H1 (cell line): ENCODE measurements at regions not wholly inside any gene's neighbourhood (a gene's known extent, or its start where the extent isn't known, plus 50 kb on each side); places are given as distances from the start of the nearest gene placed in this dataset.
"Not testable (repeated sequence)": the region's sequence is repeated elsewhere in the genome, so short reads cannot be mapped to it uniquely, and the experiment has no call there.

Experiments
- E2F6 ChIP-seq: IDR thresholded peaks from 2 replicates; pipeline ENCODE4 v1.6.1; 2012; ENCODE audit warnings: inconsistent platforms
- EGR1 ChIP-seq: IDR thresholded peaks from 2 replicates; pipeline ENCODE4 v1.6.1; 2011; ENCODE audit warnings: low read depth, low read length, borderline replicate concordance
- EZH2 ChIP-seq: fragments of 200-600 bp; sonication (generic); IDR thresholded peaks from 2 replicates; pipeline ENCODE4 v1.7.1; 2012; ENCODE audit warnings: low read depth, mild to moderate bottlenecking, moderate library complexity, low read length, inconsistent platforms; ENCODE audit not compliant: severe bottlenecking
- HDAC2 ChIP-seq, 2 experiments: fragments of 300-600 bp in 1 of 2; sonication (generic) in 1 of 2; IDR thresholded peaks; 2 replicates each; pipeline ENCODE4 v1.6.1; 2011 to 2012; ENCODE audit warnings: low read depth in 2 of 2, low read length in 2 of 2, mild to moderate bottlenecking in 2 of 2, moderate library complexity in 2 of 2, borderline replicate concordance in 1 of 2, inconsistent platforms in 1 of 2
- NRF1 ChIP-seq: IDR thresholded peaks from 2 replicates; pipeline ENCODE4 v1.6.1; 2011; ENCODE audit warnings: mild to moderate bottlenecking, low read depth, low read length, improper control_type of control experiment
- RAD21 ChIP-seq, 2 experiments: IDR thresholded peaks in 1 of 2; conservative IDR thresholded peaks in 1 of 2; 2 replicates each; pipeline ENCODE4 v1.6.1; 2011; ENCODE audit warnings: low read depth in 2 of 2, low read length in 2 of 2, improper control_type of control experiment in 1 of 2, inconsistent platforms in 1 of 2, mild to moderate bottlenecking in 1 of 2, moderate library complexity in 1 of 2
- ZNF274 ChIP-seq: IDR thresholded peaks from 2 replicates; pipeline ENCODE4 v1.7.0; 2012; ENCODE audit warnings: low read length, borderline replicate concordance; ENCODE audit errors: extremely low read depth
- TF ChIP-seq, protein P1 (sequence below), 3 experiments: IDR thresholded peaks; 1 replicate in 2 of 3; 2 replicates in 1 of 3; pipeline versions ENCODE4 v1.5.1 to v1.6.1; 2011; ENCODE audit warnings: low read length in 3 of 3, mild to moderate bottlenecking in 3 of 3, inconsistent platforms in 2 of 3, low read depth in 1 of 3, moderate library complexity in 1 of 3; ENCODE audit not compliant: insufficient read depth in 1 of 3; ENCODE audit errors: control extremely low read depth in 1 of 3

GRCh38 chr16:29158031-29158784 lies 173.4 kb downstream of the LAT start:
- not testable (repeated sequence) for TF ChIP-seq EGR1; ZNF274; HDAC2 (IDR thresholded peaks at IDR 0.05; ENCODE audit: borderline replicate concordance in 1 of 2, low read depth in 2 of 2, low read length in 2 of 2); RAD21 (IDR thresholded peaks at IDR 0.05 in 1 of 2, conservative IDR thresholded peaks at IDR 0.05 in 1 of 2; ENCODE audit: low read depth in 2 of 2, low read length in 2 of 2); NRF1; E2F6; EZH2
- TF ChIP-seq, protein P1, sequence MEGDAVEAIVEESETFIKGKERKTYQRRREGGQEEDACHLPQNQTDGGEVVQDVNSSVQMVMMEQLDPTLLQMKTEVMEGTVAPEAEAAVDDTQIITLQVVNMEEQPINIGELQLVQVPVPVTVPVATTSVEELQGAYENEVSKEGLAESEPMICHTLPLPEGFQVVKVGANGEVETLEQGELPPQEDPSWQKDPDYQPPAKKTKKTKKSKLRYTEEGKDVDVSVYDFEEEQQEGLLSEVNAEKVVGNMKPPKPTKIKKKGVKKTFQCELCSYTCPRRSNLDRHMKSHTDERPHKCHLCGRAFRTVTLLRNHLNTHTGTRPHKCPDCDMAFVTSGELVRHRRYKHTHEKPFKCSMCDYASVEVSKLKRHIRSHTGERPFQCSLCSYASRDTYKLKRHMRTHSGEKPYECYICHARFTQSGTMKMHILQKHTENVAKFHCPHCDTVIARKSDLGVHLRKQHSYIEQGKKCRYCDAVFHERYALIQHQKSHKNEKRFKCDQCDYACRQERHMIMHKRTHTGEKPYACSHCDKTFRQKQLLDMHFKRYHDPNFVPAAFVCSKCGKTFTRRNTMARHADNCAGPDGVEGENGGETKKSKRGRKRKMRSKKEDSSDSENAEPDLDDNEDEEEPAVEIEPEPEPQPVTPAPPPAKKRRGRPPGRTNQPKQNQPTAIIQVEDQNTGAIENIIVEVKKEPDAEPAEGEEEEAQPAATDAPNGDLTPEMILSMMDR (IDR thresholded peaks at IDR 0.05; ENCODE audit: control extremely low read depth in 1 of 3, insufficient read depth in 1 of 3, low read depth in 1 of 3, low read length in 3 of 3) = not testable (repeated sequence)
